Stimulated activated naive CD4-positive, alpha-beta T cell (primary cell): ENCODE measurements at regions not wholly inside any gene's neighbourhood (a gene's known extent, or its start where the extent isn't known, plus 50 kb on each side); places are given as distances from the start of the nearest gene placed in this dataset.
"Not testable (repeated sequence)": the region's sequence is repeated elsewhere in the genome, so short reads cannot be mapped to it uniquely, and the experiment has no call there.

Source experiments
- DNase-seq, 6 experiments: peaks; one replicate each; lab custom pipeline; 2025; lab: John Stamatoyannopoulos, UW

GRCh38 chrX:64853424-64853823, 122.8 kb downstream of the ZC4H2 start:
- no peak for DNase-seq

GRCh38 chrX:64850371-64851082, 125.7 kb downstream of the ZC4H2 start:
- DNase-seq: peak in 2 of 6 experiments; percentile 6 to 14

GRCh38 chrX:64843224-64843623, 133.0 kb downstream of the ZC4H2 start:
- DNase-seq: no peak

- DNase-seq: peak in 3 of 6 experiments; percentile 31 to 42 (median 37)
These were observed 133.8 kb downstream of the ZC4H2 start for GRCh38 chrX:64842492-64842891.

- DNase-seq: no peak
These were observed 170.6 kb downstream of the ZC4H2 start for GRCh38 chrX:64805683-64806082.

GRCh38 chrX:64792598-64793337, 183.5 kb downstream of the ZC4H2 start:
- DNase-seq: no peak

- no peak for DNase-seq
These were observed 193.3 kb downstream of the ZC4H2 start for GRCh38 chrX:64782923-64783322.

GRCh38 chrX:64758047-64758446, 218.2 kb downstream of the ZC4H2 start:
- no peak for DNase-seq

GRCh38 chrX:64739792-64740378, 236.4 kb downstream of the ZC4H2 start:
- DNase-seq: no peak

- no peak for DNase-seq
These were observed 277.9 kb downstream of the ZC4H2 start for GRCh38 chrX:64698317-64698716.

GRCh38 chrX:64695372-64695771, 280.9 kb downstream of the ZC4H2 start:
- not testable (repeated sequence) for DNase-seq

GRCh38 chrX:64662876-64663275, 267.6 kb upstream of the MTMR8 start:
- DNase-seq: no peak

- not testable (repeated sequence) for DNase-seq
These were observed 262.0 kb upstream of the MTMR8 start for GRCh38 chrX:64657229-64657628.

- DNase-seq: no peak
These were observed 247.2 kb upstream of the MTMR8 start for GRCh38 chrX:64642482-64642881.
